ENCODE measurements at regions not wholly inside any gene's neighbourhood (a gene's known extent, or its start where the extent isn't known, plus 50 kb on each side); places are given as distances from the start of the nearest gene placed in this dataset.

DNA sequence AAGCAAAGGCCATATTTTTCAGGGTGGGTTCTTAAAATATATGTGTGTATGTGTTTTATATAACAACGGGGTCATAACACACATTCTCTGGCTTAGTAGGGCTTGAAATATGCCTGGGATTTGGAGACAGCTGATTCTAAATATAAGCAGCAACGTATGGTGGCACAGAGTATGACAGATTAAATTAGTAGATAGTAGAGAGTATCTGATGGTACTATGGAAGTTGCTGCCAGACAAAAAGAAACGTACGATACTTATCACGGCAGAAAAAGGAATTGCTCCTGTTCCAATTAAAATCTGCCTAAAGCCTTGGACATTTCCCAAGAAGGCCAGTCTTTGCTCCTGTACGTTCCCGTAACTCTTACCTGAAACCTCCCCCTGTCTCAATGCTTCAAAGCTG, 607.9 kb upstream of the ID2 start:
- Histone ChIP-seq H3K4me3 (no peak overlapping the region), H3K27me3 (no peaks in the 10 kb centered on the region), H3K36me3 (no peaks in the 10 kb centered on the region), H3K9me3 (no peaks in the 10 kb centered on the region), H3K27ac (no peak overlapping the region), H3K4me1 (no peaks in the 10 kb centered on the region)
- TF ChIP-seq, protein P1, sequence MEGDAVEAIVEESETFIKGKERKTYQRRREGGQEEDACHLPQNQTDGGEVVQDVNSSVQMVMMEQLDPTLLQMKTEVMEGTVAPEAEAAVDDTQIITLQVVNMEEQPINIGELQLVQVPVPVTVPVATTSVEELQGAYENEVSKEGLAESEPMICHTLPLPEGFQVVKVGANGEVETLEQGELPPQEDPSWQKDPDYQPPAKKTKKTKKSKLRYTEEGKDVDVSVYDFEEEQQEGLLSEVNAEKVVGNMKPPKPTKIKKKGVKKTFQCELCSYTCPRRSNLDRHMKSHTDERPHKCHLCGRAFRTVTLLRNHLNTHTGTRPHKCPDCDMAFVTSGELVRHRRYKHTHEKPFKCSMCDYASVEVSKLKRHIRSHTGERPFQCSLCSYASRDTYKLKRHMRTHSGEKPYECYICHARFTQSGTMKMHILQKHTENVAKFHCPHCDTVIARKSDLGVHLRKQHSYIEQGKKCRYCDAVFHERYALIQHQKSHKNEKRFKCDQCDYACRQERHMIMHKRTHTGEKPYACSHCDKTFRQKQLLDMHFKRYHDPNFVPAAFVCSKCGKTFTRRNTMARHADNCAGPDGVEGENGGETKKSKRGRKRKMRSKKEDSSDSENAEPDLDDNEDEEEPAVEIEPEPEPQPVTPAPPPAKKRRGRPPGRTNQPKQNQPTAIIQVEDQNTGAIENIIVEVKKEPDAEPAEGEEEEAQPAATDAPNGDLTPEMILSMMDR (IDR thresholded peaks at IDR 0.05): no peak
- TF ChIP-seq POLR2AphosphoS5 (IDR thresholded peaks at IDR 0.05): no peak
- no peak for TF ChIP-seq EP300 (IDR thresholded peaks at IDR 0.05; ENCODE audit: low read depth)
- no peak for TF ChIP-seq POLR2A (IDR thresholded peaks at IDR 0.05)
- WGBS, 2 donors (ENCODE audit: low coverage in 1 of 2): 91% methylated on average over 7 of the region's 7 CpGs
- DNase-seq: no peak
- in situ Hi-C loops (cut with MboI; ENCODE audit: low pct_ligation_motif_present in 1 of 4, low pct_unique_long_range_greater_than_20kb in 1 of 4, low sequenced_read_pairs in 3 of 4) (no loop called here), intact Hi-C loops (cut with DNase I; ENCODE audit: low total_unique reads) (no loop called here)

DNA sequence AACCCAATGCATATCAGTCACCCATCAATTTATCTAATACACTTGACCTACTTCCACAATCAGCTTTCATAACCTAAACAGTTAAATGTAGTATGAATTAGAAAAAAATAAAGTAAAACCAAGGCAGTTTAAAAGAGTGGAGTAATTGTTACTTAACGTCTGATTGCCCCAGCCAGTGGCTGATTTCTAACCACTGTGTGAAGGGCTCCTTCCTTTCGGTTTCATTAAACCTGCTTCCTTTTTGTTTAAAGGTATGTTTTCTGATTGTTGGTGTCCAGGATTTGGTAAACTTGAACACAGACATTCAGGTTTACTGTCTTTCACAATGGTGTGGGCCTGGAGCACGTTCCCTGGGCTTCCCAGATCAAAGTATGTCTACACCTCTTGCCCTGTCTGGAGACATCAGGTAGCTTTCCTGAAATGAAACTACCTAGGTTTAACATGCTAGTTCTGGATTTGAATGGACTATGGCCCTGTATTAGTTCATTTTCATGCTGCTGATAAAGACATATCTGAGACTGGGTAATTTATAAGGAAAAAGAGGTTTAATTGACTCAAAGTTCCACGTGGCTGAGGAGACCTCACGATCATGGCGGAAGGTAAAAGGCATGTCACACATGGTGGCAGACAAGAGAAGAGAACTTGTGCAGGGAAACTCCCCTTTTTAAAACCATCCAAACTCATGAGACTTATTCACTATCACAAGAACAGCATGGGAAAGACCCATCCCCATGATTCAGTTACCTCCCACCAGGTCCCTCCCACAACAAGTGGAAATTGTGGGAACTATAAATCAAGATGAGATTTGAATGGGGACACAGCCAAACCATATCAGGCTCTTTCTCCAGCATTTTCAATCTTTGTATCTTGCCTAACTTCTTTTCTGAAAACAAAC, 605.2 kb upstream of the ID2 start:
- WGBS, 2 donors (ENCODE audit: low coverage in 1 of 2): 50 to 71% methylated on average over 2 to 6 of the region's 6 CpGs
- Histone ChIP-seq H3K27ac (no peak overlapping the region), H3K4me3 (no peak overlapping the region), H3K36me3 (no peaks in the 10 kb centered on the region), H3K9me3 (no peaks in the 10 kb centered on the region), H3K4me1 (no peaks in the 10 kb centered on the region), H3K27me3 (no peaks in the 10 kb centered on the region)
- intact Hi-C loops (cut with DNase I; ENCODE audit: low total_unique reads): no loop called here
- DNase-seq: no peak
- TF ChIP-seq POLR2A (IDR thresholded peaks at IDR 0.05) (no peak), POLR2AphosphoS5 (IDR thresholded peaks at IDR 0.05) (no peak), EP300 (IDR thresholded peaks at IDR 0.05; ENCODE audit: low read depth) (no peak)
- TF ChIP-seq, protein P1 (IDR thresholded peaks at IDR 0.05): no peak
- in situ Hi-C loops (cut with MboI; ENCODE audit: low pct_ligation_motif_present in 1 of 4, low pct_unique_long_range_greater_than_20kb in 1 of 4, low sequenced_read_pairs in 3 of 4): no loop called here

DNA sequence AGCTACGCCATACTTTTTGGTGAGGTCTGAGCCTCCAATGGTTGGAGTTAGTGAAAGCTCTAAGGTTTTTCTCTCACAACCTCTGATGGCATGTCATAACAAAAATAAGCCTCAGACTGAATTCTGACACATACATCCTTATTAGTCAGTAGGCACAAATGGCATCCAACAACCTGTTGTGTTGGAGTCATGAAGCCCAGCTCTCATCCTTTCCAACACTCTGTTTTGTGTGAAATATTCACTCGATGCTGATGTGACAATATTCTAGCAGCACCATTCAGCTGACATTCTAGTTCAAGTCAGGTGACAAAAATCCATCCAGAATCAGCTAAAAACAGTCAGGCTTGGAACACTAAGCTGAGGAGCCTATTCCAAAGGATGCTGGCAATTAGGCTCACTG, 603.2 kb upstream of the ID2 start:
- 89 to 100% methylated on average over 2 of the region's 2 CpGs for WGBS, 2 donors (ENCODE audit: low coverage in 1 of 2)
- Histone ChIP-seq H3K36me3 (no peaks in the 10 kb centered on the region), H3K9me3 (no peaks in the 10 kb centered on the region), H3K27ac (no peak overlapping the region), H3K4me3 (no peak overlapping the region), H3K4me1 (no peaks in the 10 kb centered on the region), H3K27me3 (no peaks in the 10 kb centered on the region)
- in situ Hi-C loops (cut with MboI; ENCODE audit: low pct_ligation_motif_present in 1 of 4, low pct_unique_long_range_greater_than_20kb in 1 of 4, low sequenced_read_pairs in 3 of 4): no loop called here
- intact Hi-C loops (cut with DNase I; ENCODE audit: low total_unique reads): no loop called here
- TF ChIP-seq POLR2AphosphoS5 (IDR thresholded peaks at IDR 0.05): no peak
- TF ChIP-seq, protein P1 (IDR thresholded peaks at IDR 0.05): no peak
- TF ChIP-seq POLR2A (IDR thresholded peaks at IDR 0.05): no peak
- TF ChIP-seq EP300 (IDR thresholded peaks at IDR 0.05; ENCODE audit: low read depth): no peak
- DNase-seq: no peak

DNA sequence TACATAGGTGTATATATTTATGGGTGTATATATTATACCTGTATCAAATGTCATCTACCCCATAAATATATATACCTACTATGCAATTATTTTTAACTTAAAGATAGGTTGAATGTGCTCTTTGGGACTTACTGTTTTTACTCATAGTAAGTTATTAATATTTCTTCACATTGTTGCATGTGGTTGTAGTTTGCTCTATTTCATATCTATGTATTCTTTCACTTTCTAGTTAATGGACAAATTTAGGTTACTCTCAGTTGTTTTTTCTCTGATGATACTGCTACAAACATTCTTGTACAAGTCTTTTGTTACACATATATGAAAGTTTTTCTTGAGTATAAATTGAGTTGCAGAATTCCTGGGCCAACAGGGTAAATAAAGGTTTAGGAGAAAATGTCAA, 601.8 kb upstream of the ID2 start:
- Histone ChIP-seq H3K36me3 (no peaks in the 10 kb centered on the region), H3K9me3 (no peaks in the 10 kb centered on the region), H3K27ac (no peak overlapping the region), H3K4me3 (no peak overlapping the region), H3K4me1 (no peaks in the 10 kb centered on the region), H3K27me3 (no peaks in the 10 kb centered on the region)
- intact Hi-C loops (cut with DNase I; ENCODE audit: low total_unique reads): no loop called here
- DNase-seq: no peak
- TF ChIP-seq POLR2AphosphoS5 (IDR thresholded peaks at IDR 0.05): no peak
- TF ChIP-seq, protein P1 (IDR thresholded peaks at IDR 0.05): no peak
- no peak for TF ChIP-seq EP300 (IDR thresholded peaks at IDR 0.05; ENCODE audit: low read depth)
- no peak for TF ChIP-seq POLR2A (IDR thresholded peaks at IDR 0.05)
- in situ Hi-C loops (cut with MboI; ENCODE audit: low pct_ligation_motif_present in 1 of 4, low pct_unique_long_range_greater_than_20kb in 1 of 4, low sequenced_read_pairs in 3 of 4): no loop called here
